ENCODE measurements at regions not wholly inside any gene's neighbourhood (a gene's known extent, or its start where the extent isn't known, plus 50 kb on each side); places are given as distances from the start of the nearest gene placed in this dataset.

DNA sequence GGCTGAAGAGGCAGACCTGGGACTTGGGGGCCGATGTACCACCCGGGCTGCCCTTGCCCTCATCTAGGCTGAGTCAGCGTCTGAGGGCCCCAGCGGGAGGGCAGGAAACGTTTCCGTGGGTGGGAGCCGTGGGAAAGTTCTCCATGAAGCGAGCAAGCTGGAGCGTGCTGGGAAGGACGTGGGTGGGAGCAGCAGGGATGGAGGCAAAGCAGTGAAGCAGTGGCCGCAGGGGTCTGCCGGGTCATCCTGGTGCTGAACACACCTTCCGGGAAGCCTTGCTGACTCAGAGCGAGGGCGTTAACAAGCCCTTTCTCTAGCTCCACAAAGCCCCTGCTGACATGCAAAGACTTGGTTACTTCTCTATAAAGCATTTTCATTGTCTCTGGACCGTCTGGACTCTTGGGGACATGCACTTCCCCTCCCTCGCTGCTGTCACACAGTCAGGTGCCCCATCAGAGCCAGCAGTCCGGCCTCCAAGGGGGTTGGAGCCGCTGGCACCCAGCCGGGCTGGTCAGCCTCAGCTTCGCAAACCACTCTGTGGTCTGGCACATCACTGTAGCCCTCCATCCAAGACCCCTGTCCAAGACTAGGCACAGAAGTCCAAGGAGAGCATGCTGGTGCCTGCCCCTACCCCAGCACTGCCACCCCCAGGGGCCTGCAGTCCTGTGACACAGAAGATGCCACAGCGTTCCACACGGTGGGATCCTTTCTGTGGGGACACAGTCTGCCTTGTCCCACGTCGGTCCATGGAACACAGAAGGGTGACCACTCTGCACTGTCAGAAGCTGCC lies 115.1 kb upstream of the GPC1 start:
- peak; percentile 69 for DNase-seq (ENCODE audit: low spot score)

DNA sequence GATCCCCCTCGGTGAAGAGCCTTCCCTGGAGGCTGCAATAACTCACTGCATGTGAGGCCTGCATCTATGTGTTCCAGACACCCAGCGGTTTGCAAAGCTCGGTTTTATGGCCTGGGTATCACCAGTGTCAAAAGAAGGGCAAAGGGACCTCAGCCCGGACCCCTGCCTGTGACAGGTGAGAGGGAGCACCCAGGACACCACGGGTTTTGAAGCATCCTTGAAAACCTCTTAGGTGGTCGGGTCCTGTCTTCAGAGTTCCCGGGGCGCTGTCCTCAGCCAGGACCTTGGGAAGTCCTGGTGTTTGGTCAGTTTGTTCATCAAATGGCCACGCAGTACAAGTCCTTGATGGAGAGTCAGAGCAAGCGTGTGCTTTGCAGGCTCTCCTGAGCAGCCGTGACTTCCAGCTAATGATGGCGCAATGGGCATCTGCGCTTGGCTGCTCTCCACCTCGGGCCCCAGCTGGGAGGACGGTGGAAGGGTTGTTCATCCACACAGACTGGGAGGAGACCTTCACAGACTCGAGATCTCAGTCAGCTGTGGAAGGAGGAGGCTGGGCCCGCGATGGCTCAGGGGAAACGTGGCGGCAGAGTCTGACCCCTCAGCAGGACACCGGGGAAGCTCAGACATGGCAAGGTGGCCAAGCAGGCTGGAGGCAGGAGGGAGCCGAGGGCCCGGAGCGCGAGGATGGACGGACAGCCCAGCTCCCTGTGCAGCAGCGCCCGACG lies 113.1 kb upstream of the GPC1 start:
- DNase-seq (ENCODE audit: low spot score) = no peak

- DNase-seq (ENCODE audit: low spot score) = no peak
These were observed 112.5 kb upstream of the GPC1 start for GRCh38 chr2:240322991-240323390.

DNA sequence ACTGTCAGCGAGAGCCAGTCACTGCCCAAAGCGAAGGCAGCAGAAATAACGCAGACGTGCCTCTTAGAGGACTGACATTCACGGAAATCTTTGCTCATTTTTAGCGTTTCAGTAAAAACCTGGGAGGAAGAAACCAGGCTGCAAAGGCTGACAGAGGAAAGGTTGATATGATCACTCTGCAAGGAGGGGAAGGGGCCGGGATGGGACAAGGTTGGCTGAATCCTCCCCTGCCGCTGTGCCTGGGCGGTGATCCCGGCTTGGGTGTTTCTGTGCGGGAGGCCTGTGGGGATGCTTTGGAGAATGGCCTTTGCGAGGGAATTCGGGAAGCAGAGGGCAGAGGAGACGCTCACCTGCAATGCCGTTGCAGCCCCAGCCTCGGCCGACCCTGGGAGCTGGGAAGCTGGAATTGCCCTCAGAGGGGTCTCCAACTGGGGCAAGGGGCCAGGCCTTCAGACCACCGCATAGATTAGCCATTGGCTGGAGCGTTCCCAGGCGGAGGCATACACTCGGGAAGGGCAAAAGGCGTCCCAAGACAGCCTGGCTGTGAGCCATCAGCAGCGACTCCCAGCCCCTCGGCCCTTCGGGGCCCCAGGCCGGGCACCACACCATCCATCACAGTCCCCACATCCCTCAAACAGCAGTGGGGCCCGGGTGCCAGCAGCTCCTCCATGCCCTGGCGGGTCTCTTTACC lies 111.7 kb upstream of the GPC1 start:
- no peak for DNase-seq (ENCODE audit: low spot score)

DNA sequence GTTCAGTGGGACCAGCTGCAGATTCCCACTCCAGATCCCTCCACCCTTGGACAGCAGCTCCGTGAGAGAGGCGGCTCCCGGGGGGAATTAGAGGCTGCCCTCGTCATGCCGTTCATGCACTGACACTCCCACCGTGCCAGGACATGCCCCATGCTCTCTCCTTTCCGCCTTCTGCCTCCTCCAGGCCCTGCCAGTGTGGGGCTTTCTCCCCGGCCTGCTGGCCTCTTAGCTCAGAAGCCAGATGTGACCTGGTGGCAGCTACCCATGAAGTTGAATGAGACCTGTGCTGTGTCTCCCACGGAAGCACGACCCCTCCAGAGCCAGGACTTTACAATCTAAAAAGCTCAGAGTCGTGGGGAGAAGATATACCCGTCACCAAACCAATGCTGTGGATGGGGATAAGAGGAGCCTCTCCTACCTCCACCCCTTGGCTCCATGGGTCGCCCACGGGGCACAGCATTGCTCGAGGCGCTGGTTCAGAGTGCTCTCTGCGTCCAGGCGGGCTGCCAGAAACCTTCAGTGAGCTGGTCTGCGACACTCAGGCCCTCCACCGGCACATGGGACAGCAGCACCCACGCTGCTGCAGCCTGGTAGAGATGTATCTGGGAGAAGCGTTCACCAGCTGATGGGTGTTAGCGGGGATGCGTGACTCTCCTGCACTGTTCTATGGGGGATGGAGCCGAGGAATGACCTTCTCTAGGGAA lies 111.0 kb upstream of the GPC1 start:
- DNase-seq (ENCODE audit: low spot score) = no peak

DNA sequence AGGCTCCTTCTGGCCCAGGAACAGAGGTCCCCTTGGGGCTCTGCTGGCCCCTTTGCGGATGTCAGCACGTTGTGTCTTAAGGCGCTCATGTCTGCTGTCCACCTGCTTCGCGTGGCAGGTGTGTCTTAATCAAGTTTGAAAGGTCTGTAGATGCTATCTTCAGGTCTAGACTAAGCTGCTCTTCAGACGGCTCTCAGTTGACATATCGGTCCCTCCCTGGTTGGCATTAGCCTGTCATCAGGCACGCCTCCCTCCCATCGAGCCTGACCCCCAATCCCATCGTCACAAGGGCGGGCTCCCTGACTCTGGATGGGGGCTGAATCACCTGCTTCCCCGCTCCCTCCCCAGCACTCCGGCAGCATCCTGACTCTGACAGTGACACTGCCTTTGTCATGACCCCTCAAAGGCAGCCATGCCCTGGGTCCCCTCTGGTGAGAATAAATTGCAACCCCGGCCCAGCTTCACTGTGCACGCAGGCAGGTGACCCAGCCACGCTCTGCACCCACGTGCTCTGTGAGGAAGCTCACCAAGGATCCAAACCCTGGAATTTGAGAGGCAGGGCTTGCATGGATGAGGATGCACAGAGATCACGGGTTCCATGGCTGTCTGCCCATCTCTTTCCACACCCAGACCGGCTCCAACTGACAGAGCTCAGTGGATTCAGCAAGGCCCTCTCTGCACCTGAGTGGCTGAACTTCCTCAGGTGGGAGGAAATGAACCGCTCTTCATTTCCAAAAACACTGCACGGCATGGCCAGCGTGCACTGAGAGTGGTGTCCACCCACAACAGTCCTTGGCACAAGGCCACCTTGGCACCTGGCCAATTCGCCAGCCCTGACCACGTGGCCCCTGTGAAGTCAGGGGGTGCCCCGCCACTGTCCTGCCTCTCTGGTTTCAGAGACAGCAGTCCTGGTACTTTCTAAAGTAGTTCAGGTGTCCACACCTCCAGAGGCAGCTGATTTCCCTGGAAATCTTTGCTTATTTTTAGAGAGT lies 110.2 kb upstream of the GPC1 start:
- DNase-seq (ENCODE audit: low spot score) = no peak

DNA sequence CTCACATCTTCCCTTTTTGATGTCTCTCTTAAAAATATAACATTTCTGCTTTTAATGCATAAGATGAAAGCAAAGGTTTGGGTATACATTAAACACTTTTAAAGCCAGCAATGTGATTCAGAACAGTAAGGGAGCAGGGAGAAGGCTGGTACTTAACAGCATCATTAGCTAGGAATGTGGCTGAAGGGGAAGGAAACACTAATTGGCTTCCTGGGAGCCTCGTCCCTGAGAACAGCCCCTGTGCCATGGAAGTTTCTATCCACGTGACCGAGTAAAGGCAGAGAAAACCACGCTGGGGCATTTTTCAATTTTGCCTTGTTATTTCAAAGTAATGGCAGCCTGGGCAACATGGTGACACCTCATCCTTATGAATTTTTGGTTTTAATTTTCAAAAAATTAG lies 109.2 kb upstream of the GPC1 start:
- no peak for DNase-seq (ENCODE audit: low spot score)

DNA sequence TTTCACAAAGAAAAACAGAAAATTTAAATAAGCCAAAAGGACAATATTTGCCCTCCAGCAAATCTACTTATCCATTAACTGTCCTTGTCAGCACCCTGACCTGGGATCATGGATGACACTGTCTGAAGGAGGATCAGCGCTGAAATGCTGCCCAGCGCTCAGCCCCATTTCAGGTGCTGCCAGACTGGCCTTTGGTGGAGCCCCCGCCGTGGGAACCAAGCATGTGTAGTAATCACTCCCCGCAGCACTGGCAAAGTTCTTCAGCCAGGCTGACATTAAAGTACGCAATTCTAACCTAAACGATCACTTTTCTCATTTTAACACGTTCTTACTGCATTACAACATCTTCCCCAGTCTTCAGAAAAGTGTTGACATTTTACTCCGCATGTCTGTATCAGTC lies 108.6 kb upstream of the GPC1 start:
- DNase-seq (ENCODE audit: low spot score) = no peak

DNA sequence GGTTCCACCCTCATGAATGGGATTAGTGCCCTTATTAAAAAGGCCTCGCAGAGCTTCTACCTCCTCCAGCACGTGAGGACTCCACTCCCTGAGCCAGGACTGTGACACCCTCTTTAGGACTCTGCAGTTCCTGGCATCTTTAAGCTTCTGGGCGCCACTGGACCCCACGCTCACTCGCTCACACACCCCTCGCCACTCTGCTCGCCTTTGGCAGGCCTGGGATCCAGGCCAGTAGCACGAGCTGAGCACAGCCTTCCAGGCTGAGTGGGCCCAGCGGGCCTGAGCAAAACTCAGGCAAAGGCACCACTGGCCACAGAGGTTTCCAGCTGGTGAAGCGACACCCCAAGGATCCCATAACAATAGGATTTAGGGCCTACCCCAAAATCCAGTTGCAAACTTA lies 107.9 kb upstream of the GPC1 start:
- no peak for DNase-seq (ENCODE audit: low spot score)

GRCh38 chr2:240328526-240328925 lies 106.9 kb upstream of the GPC1 start:
- no peak for DNase-seq (ENCODE audit: low spot score)

GRCh38 chr2:240329116-240329665 lies 106.3 kb upstream of the GPC1 start:
- no peak for DNase-seq (ENCODE audit: low spot score)

- no peak for DNase-seq (ENCODE audit: low spot score)
These were observed 105.7 kb upstream of the GPC1 start for GRCh38 chr2:240329778-240330177.

GRCh38 chr2:240333985-240334384 lies 101.5 kb upstream of the GPC1 start:
- no peak for DNase-seq (ENCODE audit: low spot score)

DNA sequence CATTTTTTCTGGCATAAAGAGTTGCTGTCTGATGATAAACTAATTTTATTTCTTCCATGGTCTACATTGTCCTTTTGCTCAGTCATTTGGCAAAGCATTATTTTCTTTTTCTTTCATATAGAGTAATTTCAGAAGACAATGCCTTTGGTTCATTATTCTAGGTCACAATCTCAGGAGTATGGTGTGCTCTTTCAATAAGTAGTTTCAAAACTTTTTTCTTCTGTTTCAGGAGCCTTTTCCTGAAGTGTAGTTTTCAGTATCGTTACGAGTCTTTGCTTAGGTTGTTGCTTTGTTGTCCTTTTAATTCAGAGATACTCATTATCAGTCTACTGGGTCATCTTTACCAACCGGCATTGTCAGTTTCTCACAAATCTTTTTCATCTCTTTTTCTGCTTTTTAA lies 100.4 kb upstream of the GPC1 start:
- DNase-seq (ENCODE audit: low spot score) = no peak

DNA sequence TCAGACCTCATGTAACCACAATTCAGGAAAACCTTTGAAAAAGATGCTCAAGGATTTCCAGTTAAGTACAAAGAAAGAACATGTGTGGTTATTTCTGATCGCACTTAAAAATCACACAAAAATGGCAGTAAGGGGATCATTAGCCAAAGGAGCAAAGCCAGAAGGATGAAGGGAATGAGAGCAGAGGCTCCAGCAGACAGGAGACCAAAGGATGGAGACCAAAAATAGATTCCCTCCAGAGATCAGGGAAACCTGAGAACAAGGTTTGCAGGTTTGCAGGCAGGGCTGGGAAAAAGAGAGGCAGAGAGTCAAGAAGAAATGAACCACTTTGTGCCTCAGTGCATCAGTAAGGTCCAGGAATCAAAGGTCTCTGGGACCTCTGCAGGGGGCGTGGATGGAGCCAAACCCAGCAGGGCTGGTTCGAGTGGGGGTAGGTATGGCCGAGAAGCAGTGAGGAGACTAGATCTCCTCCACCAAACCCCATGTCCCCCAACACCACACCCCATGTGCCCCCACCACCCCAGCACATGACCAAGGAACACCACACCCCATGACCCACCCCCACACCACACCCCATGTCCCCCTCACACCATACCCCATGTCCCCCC lies 98.5 kb upstream of the GPC1 start:
- DNase-seq (ENCODE audit: low spot score) = no peak

GRCh38 chr2:240338274-240338673 lies 97.2 kb upstream of the GPC1 start:
- DNase-seq (ENCODE audit: low spot score) = no peak

DNA sequence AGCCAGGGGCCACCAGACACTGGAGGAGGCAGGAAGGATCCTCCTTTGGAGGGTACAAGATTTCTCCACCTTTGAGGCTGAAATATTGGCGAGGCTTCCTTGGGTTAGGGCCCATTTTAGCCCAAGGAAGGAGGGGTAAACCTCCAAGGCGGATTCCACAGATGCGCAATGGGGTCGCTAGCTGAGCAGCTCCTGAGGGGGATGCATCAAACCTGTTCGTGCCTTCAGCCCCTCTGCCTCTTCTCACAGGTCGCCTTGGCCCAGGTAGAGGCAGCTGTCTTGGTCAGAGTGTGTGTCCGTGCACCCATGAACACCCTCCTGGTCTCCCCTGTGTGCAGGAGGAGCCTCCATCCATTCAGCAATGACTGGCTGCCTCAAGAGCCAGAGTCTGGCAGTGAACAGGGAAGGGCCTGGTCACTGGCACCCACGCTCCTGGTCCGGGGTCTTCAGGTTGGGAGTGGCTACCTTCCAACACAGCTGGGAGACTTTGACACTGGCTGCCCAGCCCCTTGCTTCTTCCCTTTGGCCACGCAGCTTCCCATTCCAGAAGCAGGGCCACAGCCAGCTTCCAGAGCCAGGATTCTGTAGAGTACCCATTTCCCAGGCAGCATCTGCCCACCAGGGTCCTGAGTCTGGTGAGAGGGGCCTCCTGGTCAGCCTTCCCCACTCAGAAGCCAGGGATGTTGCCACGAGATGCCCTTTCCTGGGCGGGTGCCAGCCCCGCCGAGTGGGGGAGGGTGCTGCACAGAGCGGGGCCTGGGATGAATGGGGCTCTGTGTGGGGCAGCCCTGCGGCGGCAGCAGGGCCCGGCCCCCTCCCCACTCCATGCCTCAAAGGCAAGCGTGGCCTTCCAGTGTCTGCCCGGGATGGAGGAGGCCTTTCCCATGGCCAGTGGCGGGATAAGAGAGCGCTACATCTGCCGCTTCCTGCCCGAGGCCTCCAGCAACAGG lies 95.8 kb upstream of the GPC1 start:
- DNase-seq (ENCODE audit: low spot score) = no peak

- DNase-seq (ENCODE audit: low spot score) = no peak
These were observed 95.1 kb upstream of the GPC1 start for GRCh38 chr2:240340361-240340761.

DNA sequence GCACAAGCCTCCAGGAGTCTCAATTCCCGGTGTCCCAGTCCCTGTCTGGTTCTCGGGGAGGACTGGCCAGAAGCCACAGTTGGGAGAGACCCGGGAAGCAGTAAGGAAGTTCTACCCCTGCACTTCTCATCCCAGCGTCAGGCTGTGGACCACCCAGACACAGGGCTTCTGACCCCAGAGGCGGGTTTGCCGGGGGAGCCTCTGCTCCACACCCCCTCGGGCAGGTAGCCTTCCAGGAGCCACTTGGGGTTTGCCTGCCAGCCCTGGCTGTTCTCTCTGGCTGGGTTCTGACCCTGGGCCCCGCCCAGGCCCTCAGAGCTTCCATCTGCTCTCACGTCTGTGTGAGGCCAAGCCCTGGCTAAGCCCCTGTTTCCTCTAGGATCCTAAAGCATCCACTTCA lies 94.4 kb upstream of the GPC1 start:
- DNase-seq (ENCODE audit: low spot score) = no peak

Measured in iPS-NIHi11 (cell line).